A549 (cell line): ENCODE measurements at regions not wholly inside any gene's neighbourhood (a gene's known extent, or its start where the extent isn't known, plus 50 kb on each side); places are given as distances from the start of the nearest gene placed in this dataset.

Experiments used
- ATAC-seq, 2 experiments: fragments of 200-7000 bp in 1 of 2; fragments of >200 bp in 1 of 2; cut with Nextera tagmentation in 1 of 2; cut with Tn5 transposase in 1 of 2; 3 replicates each; pipeline versions ENCODE4 v1.8.0 to v1.9.1; 2018 to 2020; ENCODE audit warnings: mild to moderate bottlenecking in 1 of 2, moderate library complexity in 1 of 2
- CTCF ChIA-PET: fragments of 300-600 bp; sonication (Branson Sonifier 250); formaldehyde crosslinking; extraction: SDS; loops from one replicate; lab custom pipeline; 2021; ENCODE audit warnings: antibody characterized with exemption, inconsistent platforms; lab: Yijun Ruan, JAX
- POLR2A ChIA-PET: fragments of 350-600 bp; formaldehyde crosslinking; extraction: SDS; loops from one replicate; lab custom pipeline; 2021; ENCODE audit warnings: antibody characterized with exemption, inconsistent platforms; lab: Yijun Ruan, JAX
- DNase-seq, 2 experiments: peaks; one replicate each; pipeline versions ENCODE4 v3.0.0 to v3.0.0-alpha.2; 2011 to 2016; ENCODE audit warnings: low read depth in 1 of 2, low spot score in 1 of 2
- FAIRE-seq: peaks from 2 replicates; lab custom pipeline; 2011; peaks lifted over from hg19 to GRCh38; lab: Jason Lieb, UNC
- H3K27ac ChIP-seq, 2 experiments: fragments of >200 bp; sonication (Bioruptor Twin); formaldehyde crosslinking; 3 replicates each; pipeline ENCODE4 v1.5.1; 2016 to 2017
- H3K4me1 ChIP-seq: fragments of >200 bp; sonication (Bioruptor Twin); formaldehyde crosslinking; 3 replicates; pipeline ENCODE4 v1.6.1; 2016
- H3K4me2 ChIP-seq: fragments of >200 bp; sonication (Bioruptor Twin); formaldehyde crosslinking; 3 replicates; pipeline ENCODE4 v1.6.1; 2016
- H3K4me3 ChIP-seq: fragments of >200 bp; sonication (Bioruptor Twin); formaldehyde crosslinking; 3 replicates; pipeline ENCODE4 v1.5.1; 2016
- H3K9me3 ChIP-seq: fragments of >200 bp; sonication (Bioruptor Twin); formaldehyde crosslinking; 3 replicates; pipeline ENCODE4 v1.6.1; 2016
- CBX2 ChIP-seq: fragments of 200-600 bp; sonication (generic); IDR thresholded peaks from 2 replicates; pipeline ENCODE4 v1.6.1; 2016; ENCODE audit warnings: low read depth, mild to moderate bottlenecking, borderline replicate concordance
- CEBPB ChIP-seq, 2 experiments: fragments of >200 bp in 1 of 2; sonication (Bioruptor Twin) in 1 of 2; formaldehyde crosslinking in 1 of 2; IDR thresholded peaks; 2 replicates each; pipeline ENCODE4 v1.6.1; 2012 to 2016
- CHD2 ChIP-seq: fragments of 150-350 bp; IDR thresholded peaks from 2 replicates; pipeline ENCODE4 v1.6.1; 2014; ENCODE audit warnings: low read length; ENCODE audit not compliant: partially characterized antibody
- EHMT2 ChIP-seq: fragments of 200-600 bp; sonication (generic); IDR thresholded peaks from 2 replicates; pipeline ENCODE4 v1.6.1; 2016; ENCODE audit warnings: antibody characterized with exemption, low read depth, mild to moderate bottlenecking, moderate library complexity
- FOSL2 ChIP-seq, 2 experiments: fragments of 450-650 bp in 1 of 2; fragments of >200 bp in 1 of 2; sonication (Bioruptor Twin) in 1 of 2; formaldehyde crosslinking; IDR thresholded peaks; 2 replicates each; pipeline versions ENCODE4 v1.5.0 to v1.6.1; 2016 to 2020; ENCODE audit warnings: mild to moderate bottlenecking in 1 of 2, moderate library complexity in 1 of 2
- GATA3 ChIP-seq: IDR thresholded peaks from 2 replicates; pipeline ENCODE4 v1.6.1; 2012; ENCODE audit warnings: borderline replicate concordance
- HEYL ChIP-seq: fragments of 250-450 bp; sonication (Bioruptor Pico); IDR thresholded peaks from 2 replicates; pipeline ENCODE4 v1.8.0; 2021; ENCODE audit warnings: mild to moderate bottlenecking, moderate library complexity
- HOXB5 ChIP-seq: fragments of 250-450 bp; sonication (Bioruptor Pico); IDR thresholded peaks from 2 replicates; pipeline ENCODE4 v1.5.0; 2020; ENCODE audit warnings: mild to moderate bottlenecking, moderate library complexity
- MAFK ChIP-seq: fragments of 450-650 bp; IDR thresholded peaks from 2 replicates; pipeline ENCODE4 v1.6.1; 2014; ENCODE audit not compliant: partially characterized antibody
- MAZ ChIP-seq: fragments of 150-350 bp; IDR thresholded peaks from 2 replicates; pipeline ENCODE4 v1.6.1; 2014; ENCODE audit warnings: antibody characterized with exemption, low read depth, low read length, borderline replicate concordance
- NFE2L2 ChIP-seq: fragments of 150-350 bp; conservative IDR thresholded peaks from 2 replicates; pipeline ENCODE4 v1.6.1; 2014; ENCODE audit warnings: low read length
- NPAS2 ChIP-seq: fragments of 250-450 bp; sonication (Bioruptor Pico); IDR thresholded peaks from 2 replicates; pipeline ENCODE4 v1.8.0; 2022; ENCODE audit warnings: mild to moderate bottlenecking, moderate library complexity, borderline replicate concordance
- PHF8 ChIP-seq: fragments of 200-600 bp; sonication (generic); IDR thresholded peaks from 2 replicates; pipeline ENCODE4 v1.6.1; 2016; ENCODE audit warnings: low read depth, mild to moderate bottlenecking, antibody characterized with exemption, moderate library complexity, borderline replicate concordance
- POLR2A ChIP-seq: IDR thresholded peaks from 2 replicates; pipeline ENCODE4 v1.6.1; 2012; ENCODE audit warnings: mild to moderate bottlenecking, low read length
- POLR2AphosphoS2 ChIP-seq: conservative IDR thresholded peaks from 2 replicates; pipeline ENCODE4 v1.6.1; 2012; ENCODE audit warnings: low read length, improper control_type of control experiment, inconsistent platforms
- RCOR1 ChIP-seq: fragments of 150-350 bp; IDR thresholded peaks from 2 replicates; pipeline ENCODE4 v1.6.1; 2014; ENCODE audit warnings: antibody characterized with exemption, low read length, low read depth
- RNF2 ChIP-seq: fragments of 200-600 bp; sonication (generic); IDR thresholded peaks from 2 replicates; pipeline ENCODE4 v1.6.1; 2016; ENCODE audit warnings: low read depth, mild to moderate bottlenecking, antibody characterized with exemption, moderate library complexity, borderline replicate concordance
- ZC3H11A ChIP-seq: fragments of 450-650 bp; IDR thresholded peaks from 2 replicates; pipeline ENCODE4 v1.6.1; 2014; ENCODE audit warnings: antibody characterized with exemption, mild to moderate bottlenecking
- WGBS: methylation state at CpG from one replicate; pipeline ENCODE4 v1.1.6; 2017; ENCODE audit errors: missing lambda C conversion rate; 5-methylcytosine and 5-hydroxymethylcytosine counted together
- TF ChIP-seq, protein P1 (sequence below): fragments of >200 bp; sonication (Bioruptor Twin); formaldehyde crosslinking; IDR thresholded peaks from 2 replicates; pipeline ENCODE4 v1.6.1; 2016
- TF ChIP-seq, protein P2 (sequence below): fragments of 250-450 bp; sonication (Bioruptor Pico); IDR thresholded peaks from 2 replicates; pipeline ENCODE4 v1.5.0; 2020; ENCODE audit warnings: low read depth, mild to moderate bottlenecking, moderate library complexity
- TF ChIP-seq, protein P3 (sequence below): fragments of 150-350 bp; IDR thresholded peaks from 2 replicates; pipeline ENCODE4 v1.6.1; 2014; ENCODE audit warnings: low read depth, mild to moderate bottlenecking, low read length
- TF ChIP-seq, protein P4 (sequence below): fragments of >200 bp; sonication (Bioruptor Twin); formaldehyde crosslinking; IDR thresholded peaks from 3 replicates; pipeline ENCODE4 v1.5.1; 2016
- TF ChIP-seq, protein P5 (sequence below): IDR thresholded peaks from 2 replicates; pipeline ENCODE4 v1.6.1; 2012
- TF ChIP-seq, protein P6 (sequence below): fragments of 200-600 bp; sonication (generic); IDR thresholded peaks from 2 replicates; pipeline ENCODE4 v1.6.1; 2016; ENCODE audit warnings: antibody characterized with exemption, mild to moderate bottlenecking, moderate library complexity

DNA sequence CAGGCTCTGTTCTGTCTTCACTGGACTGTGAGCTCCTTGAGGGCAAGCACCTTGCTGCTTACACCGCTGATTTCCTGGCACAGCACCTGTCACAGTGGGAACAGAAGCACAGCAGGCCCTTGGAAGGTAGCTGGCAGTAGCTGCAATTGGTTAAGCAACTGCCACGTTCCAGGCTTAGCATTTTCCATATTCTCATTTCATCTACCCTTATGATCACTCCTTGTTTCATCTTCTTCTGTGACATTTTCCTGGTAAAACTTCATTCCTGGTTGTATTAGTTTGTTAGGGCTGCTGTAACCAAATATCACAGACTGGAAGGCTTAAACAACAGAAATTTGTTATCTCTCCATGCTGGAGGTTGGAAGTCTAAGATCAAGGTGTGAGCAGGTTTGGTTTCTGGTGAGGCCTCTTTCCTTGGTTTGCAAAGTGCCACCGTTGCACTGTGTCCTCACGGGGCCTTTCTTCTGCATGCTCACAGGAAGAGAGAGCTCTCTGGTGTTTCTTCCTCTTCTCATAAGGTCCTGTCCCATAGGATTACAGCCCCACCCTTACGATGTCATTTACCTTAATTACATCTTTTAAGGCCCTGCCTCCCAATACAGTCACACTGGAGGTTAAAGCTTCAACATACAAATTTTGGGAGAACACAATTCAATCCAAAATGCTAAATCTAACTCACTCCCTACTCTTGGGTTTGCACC lies 121.7 kb upstream of the CPSF6 start:
- CTCF ChIA-PET: interaction anchor here (1.1 kb wide), 1 partner anchor 10 kb away, joined by 4 read pairs; no protein-coding TSS in a partner anchor
- 68% methylated on average over 5 of the region's 5 CpGs for WGBS
- H3K4me2 ChIP-seq: no peak overlapping the region
- no peaks in the 10 kb centered on the region for H3K9me3 ChIP-seq
- no peak for DNase-seq
- no peak overlapping the region for H3K27ac ChIP-seq
- FAIRE-seq: no peak
- TF ChIP-seq, protein P1, sequence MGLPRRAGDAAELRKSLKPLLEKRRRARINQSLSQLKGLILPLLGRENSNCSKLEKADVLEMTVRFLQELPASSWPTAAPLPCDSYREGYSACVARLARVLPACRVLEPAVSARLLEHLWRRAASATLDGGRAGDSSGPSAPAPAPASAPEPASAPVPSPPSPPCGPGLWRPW: no peak
- TF ChIP-seq POLR2AphosphoS2: no peak
- no peak for TF ChIP-seq POLR2A
- TF ChIP-seq, protein P2, sequence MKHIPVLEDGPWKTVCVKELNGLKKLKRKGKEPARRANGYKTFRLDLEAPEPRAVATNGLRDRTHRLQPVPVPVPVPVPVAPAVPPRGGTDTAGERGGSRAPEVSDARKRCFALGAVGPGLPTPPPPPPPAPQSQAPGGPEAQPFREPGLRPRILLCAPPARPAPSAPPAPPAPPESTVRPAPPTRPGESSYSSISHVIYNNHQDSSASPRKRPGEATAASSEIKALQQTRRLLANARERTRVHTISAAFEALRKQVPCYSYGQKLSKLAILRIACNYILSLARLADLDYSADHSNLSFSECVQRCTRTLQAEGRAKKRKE (CRISPR knock-in tag): no peak
- no peak for TF ChIP-seq MAZ
- no peak for TF ChIP-seq ZC3H11A
- no peak for TF ChIP-seq CHD2
- TF ChIP-seq, protein P3, sequence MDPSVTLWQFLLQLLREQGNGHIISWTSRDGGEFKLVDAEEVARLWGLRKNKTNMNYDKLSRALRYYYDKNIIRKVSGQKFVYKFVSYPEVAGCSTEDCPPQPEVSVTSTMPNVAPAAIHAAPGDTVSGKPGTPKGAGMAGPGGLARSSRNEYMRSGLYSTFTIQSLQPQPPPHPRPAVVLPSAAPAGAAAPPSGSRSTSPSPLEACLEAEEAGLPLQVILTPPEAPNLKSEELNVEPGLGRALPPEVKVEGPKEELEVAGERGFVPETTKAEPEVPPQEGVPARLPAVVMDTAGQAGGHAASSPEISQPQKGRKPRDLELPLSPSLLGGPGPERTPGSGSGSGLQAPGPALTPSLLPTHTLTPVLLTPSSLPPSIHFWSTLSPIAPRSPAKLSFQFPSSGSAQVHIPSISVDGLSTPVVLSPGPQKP: no peak
- TF ChIP-seq FOSL2 (IDR thresholded peaks at IDR 0.05): no peak
- TF ChIP-seq FOSL2 (CRISPR knock-in tag; IDR thresholded peaks at IDR 0.05): no peak
- no peak for TF ChIP-seq CBX2
- no peak for TF ChIP-seq EHMT2
- no peak for TF ChIP-seq NFE2L2
- TF ChIP-seq CEBPB (IDR thresholded peaks at IDR 0.05): no peak
- H3K4me1 ChIP-seq: no peaks in the 10 kb centered on the region
- no peak overlapping the region for H3K4me3 ChIP-seq
- POLR2A ChIA-PET: no interaction called here
- ATAC-seq: no peak

DNA sequence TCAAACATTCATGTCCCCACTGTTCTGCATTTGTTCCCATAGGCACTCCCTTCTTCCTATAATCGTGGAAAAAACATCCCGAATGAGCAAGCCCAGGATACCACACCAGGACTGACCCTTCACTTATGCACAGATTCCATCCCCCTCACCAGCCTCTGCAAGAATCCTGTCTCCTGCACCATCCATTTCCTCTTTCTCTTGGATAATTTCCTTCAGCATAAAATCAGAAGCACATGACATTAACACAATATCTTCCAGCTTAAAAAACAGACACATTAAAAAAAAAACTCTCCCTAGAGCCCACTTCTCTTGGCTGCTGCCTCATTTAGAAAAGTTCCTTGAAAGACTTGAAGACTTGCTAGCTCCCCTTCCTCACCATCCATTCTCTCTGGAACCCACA lies 120.9 kb upstream of the CPSF6 start:
- TF ChIP-seq HOXB5 (CRISPR knock-in tag) (no peak), RNF2 (no peak), NPAS2 (CRISPR knock-in tag) (no peak), GATA3 (no peak), PHF8 (no peak), POLR2AphosphoS2 (no peak), ZC3H11A (no peak), HEYL (CRISPR knock-in tag) (no peak), MAFK (no peak), RCOR1 (no peak)
- TF ChIP-seq, protein P4, sequence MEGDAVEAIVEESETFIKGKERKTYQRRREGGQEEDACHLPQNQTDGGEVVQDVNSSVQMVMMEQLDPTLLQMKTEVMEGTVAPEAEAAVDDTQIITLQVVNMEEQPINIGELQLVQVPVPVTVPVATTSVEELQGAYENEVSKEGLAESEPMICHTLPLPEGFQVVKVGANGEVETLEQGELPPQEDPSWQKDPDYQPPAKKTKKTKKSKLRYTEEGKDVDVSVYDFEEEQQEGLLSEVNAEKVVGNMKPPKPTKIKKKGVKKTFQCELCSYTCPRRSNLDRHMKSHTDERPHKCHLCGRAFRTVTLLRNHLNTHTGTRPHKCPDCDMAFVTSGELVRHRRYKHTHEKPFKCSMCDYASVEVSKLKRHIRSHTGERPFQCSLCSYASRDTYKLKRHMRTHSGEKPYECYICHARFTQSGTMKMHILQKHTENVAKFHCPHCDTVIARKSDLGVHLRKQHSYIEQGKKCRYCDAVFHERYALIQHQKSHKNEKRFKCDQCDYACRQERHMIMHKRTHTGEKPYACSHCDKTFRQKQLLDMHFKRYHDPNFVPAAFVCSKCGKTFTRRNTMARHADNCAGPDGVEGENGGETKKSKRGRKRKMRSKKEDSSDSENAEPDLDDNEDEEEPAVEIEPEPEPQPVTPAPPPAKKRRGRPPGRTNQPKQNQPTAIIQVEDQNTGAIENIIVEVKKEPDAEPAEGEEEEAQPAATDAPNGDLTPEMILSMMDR: no peak
- TF ChIP-seq, protein P5, sequence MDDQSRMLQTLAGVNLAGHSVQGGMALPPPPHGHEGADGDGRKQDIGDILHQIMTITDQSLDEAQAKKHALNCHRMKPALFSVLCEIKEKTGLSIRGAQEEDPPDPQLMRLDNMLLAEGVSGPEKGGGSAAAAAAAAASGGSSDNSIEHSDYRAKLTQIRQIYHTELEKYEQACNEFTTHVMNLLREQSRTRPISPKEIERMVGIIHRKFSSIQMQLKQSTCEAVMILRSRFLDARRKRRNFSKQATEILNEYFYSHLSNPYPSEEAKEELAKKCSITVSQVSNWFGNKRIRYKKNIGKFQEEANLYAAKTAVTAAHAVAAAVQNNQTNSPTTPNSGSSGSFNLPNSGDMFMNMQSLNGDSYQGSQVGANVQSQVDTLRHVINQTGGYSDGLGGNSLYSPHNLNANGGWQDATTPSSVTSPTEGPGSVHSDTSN: no peak
- TF ChIP-seq, protein P6, sequence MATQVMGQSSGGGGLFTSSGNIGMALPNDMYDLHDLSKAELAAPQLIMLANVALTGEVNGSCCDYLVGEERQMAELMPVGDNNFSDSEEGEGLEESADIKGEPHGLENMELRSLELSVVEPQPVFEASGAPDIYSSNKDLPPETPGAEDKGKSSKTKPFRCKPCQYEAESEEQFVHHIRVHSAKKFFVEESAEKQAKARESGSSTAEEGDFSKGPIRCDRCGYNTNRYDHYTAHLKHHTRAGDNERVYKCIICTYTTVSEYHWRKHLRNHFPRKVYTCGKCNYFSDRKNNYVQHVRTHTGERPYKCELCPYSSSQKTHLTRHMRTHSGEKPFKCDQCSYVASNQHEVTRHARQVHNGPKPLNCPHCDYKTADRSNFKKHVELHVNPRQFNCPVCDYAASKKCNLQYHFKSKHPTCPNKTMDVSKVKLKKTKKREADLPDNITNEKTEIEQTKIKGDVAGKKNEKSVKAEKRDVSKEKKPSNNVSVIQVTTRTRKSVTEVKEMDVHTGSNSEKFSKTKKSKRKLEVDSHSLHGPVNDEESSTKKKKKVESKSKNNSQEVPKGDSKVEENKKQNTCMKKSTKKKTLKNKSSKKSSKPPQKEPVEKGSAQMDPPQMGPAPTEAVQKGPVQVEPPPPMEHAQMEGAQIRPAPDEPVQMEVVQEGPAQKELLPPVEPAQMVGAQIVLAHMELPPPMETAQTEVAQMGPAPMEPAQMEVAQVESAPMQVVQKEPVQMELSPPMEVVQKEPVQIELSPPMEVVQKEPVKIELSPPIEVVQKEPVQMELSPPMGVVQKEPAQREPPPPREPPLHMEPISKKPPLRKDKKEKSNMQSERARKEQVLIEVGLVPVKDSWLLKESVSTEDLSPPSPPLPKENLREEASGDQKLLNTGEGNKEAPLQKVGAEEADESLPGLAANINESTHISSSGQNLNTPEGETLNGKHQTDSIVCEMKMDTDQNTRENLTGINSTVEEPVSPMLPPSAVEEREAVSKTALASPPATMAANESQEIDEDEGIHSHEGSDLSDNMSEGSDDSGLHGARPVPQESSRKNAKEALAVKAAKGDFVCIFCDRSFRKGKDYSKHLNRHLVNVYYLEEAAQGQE: no peak
- TF ChIP-seq, all 56 proteins: peak for 0
- CTCF ChIA-PET: interaction anchor here (0.9 to 1.1 kb wide), 2 partner anchors 10 to 12 kb away, joined by 3 to 4 read pairs; no protein-coding TSS in a partner anchor
- no peak for FAIRE-seq
- POLR2A ChIA-PET: no interaction called here
- H3K4me2 ChIP-seq: no peak overlapping the region
- H3K27ac ChIP-seq: no peak overlapping the region
- H3K4me3 ChIP-seq: no peak overlapping the region
- ATAC-seq: no peak
- WGBS: 53% methylated on average over 2 of the region's 2 CpGs
- no peaks in the 10 kb centered on the region for H3K9me3 ChIP-seq
- H3K4me1 ChIP-seq: no peaks in the 10 kb centered on the region
- DNase-seq: no peak
